ENCODE measurements at regions not wholly inside any gene's neighbourhood (a gene's known extent, or its start where the extent isn't known, plus 50 kb on each side); places are given as distances from the start of the nearest gene placed in this dataset.

- no peak for TF ChIP-seq CTCF (IDR thresholded peaks at IDR 0.05)
- no peak for TF ChIP-seq POLR2A (IDR thresholded peaks at IDR 0.05)
Measured at GRCh38 chr11:27904358-27905055, 203.4 kb downstream of the KIF18A start.

Measured in testis (tissue), 2 donors.